ENCODE measurements at regions not wholly inside any gene's neighbourhood (a gene's known extent, or its start where the extent isn't known, plus 50 kb on each side); places are given as distances from the start of the nearest gene placed in this dataset.
A peak's percentile ranks its signal among the peaks of the same experiment; 100 is the strongest.
"Not testable (repeated sequence)": the region's sequence is repeated elsewhere in the genome, so short reads cannot be mapped to it uniquely, and the experiment has no call there.

- DNase-seq (ENCODE audit: low read depth), result no peak
These were observed 164.2 kb upstream of the FSHR start for GRCh38 chr2:49318531-49318930.

- DNase-seq (ENCODE audit: low read depth), result no peak
These were observed 155.1 kb upstream of the FSHR start for GRCh38 chr2:49309461-49309860.

DNA sequence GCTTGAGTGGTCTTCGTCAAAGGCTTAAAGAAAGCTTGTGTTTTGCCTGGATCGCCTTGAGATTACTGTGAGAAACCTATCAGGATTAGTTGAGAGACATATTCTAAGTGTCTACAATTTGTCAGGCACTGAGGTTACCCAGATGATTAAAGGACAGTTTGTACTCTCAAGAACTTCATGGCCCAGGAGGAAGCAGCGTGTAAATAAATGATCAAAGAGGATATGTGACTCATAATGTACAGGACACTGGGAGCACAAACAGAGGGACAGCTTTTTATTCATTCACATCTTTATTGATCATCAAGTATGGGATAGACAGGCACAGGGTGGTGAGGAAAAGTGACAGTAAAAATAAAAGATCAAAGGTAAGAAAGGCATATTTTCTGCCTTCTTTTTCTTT lies 152.6 kb upstream of the FSHR start:
- DNase-seq (ENCODE audit: low read depth), result peak; percentile 34

GRCh38 chr2:49298693-49299092 lies 144.4 kb upstream of the FSHR start:
- DNase-seq (ENCODE audit: low read depth), result not testable (repeated sequence)

GRCh38 chr2:49298230-49298629 lies 143.9 kb upstream of the FSHR start:
- DNase-seq (ENCODE audit: low read depth), result no peak

- DNase-seq (ENCODE audit: low read depth), result no peak
These were observed 142.0 kb upstream of the FSHR start for GRCh38 chr2:49296107-49296867.

DNA sequence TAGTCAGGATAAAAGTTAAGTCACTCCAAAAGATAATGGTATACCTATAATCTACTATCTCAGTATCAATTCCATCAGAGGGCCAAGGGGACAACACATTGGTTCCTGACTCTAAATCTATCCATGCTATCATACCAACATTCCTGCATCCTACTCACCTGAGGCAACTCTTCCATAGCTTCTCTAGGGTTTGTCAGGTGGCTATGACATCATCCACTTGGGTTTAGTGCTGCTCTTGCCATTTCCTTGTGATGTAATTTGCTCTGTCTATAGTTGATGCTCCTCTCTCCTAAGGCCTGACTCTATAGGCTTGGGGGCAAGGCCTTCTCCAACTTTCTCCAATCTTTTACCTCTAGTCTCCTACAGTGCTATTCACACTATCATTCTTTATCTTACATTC lies 139.9 kb upstream of the FSHR start:
- DNase-seq (ENCODE audit: low read depth), result no peak

GRCh38 chr2:49291619-49292018 lies 137.3 kb upstream of the FSHR start:
- no peak for DNase-seq (ENCODE audit: low read depth)

- no peak for DNase-seq (ENCODE audit: low read depth)
These were observed 135.4 kb upstream of the FSHR start for GRCh38 chr2:49289711-49290110.

GRCh38 chr2:49288902-49289700 lies 134.8 kb upstream of the FSHR start:
- DNase-seq (ENCODE audit: low read depth), result peak; percentile 4

DNA sequence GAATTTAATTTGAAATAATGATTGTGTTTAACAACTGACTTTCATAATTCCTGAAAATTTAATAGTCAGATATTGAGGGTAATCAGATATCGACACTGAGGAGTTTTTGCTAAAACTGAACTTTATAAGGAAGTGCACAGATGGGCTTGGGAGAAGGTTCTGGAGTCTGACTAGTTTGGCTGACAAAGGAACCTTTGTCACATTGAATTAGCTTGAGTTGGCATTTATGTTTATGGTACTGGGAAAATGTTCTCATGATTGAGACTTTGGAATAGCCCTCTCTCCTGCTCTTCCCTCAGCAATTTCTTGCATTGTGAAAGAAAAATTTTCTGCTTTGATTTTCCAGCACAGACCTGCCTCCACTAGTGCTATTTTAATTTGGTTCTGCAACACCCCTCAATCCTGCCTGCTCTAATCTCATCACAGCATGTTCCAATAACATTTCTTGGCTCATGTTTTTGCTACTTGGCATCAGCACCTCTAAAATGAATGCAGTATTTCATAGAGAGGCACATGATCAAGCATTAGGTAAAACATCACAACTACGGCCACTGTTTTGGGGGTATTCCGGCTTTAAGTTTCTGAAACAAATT lies 133.9 kb upstream of the FSHR start:
- DNase-seq (ENCODE audit: low read depth), result no peak

GRCh38 chr2:49286726-49287125 lies 132.4 kb upstream of the FSHR start:
- no peak for DNase-seq (ENCODE audit: low read depth)

GRCh38 chr2:49286045-49286444 lies 131.7 kb upstream of the FSHR start:
- DNase-seq (ENCODE audit: low read depth), result no peak

- no peak for DNase-seq (ENCODE audit: low read depth)
These were observed 124.2 kb upstream of the FSHR start for GRCh38 chr2:49278561-49278960.

DNA sequence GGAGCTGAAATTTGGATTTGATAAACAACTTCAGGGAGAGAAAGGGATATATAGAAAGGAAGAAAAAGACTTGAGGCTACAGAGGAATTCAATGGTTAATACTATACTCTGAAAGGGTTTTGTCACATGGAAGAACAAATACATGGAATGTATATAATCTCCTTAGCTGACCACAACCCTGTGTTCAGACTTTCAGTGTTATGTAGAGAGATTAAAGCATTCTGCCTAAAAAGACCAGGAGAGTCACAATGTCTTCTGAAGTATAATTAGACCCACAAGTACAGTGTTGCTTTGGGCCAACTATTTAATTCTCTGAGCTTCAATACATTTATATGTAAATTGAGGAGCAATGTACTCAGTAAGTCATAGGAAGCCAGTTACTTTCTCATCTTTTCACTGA lies 123.8 kb upstream of the FSHR start:
- no peak for DNase-seq (ENCODE audit: low read depth)

DNA sequence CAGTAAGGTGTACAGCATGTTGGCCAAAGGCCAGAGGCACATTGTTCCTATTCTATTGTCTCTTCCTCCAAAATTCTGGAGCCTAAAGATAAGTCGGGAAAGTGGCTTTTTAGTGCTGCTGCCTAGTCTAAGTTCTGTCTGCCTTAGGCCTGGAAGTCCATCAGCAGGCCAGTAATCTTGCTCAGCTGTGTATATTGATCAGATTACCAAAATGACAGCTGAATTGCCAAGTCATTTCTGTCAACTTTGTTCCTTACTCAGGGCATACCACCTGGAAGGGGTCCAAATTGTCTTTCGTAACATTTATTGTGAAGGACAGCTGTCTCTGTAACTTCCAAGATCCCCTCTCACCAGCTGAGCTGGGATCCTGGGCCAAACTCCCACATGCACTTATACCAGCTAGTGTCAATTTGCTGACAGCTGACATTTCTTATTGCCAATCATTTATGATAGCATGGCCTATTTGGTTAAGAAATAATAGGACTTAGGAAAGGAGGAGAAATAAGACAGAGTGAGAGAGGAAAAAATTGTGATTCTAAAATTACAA lies 116.8 kb upstream of the FSHR start:
- DNase-seq (ENCODE audit: low read depth), result no peak

- no peak for DNase-seq (ENCODE audit: low read depth)
These were observed 115.8 kb upstream of the FSHR start for GRCh38 chr2:49270091-49270490.

DNA sequence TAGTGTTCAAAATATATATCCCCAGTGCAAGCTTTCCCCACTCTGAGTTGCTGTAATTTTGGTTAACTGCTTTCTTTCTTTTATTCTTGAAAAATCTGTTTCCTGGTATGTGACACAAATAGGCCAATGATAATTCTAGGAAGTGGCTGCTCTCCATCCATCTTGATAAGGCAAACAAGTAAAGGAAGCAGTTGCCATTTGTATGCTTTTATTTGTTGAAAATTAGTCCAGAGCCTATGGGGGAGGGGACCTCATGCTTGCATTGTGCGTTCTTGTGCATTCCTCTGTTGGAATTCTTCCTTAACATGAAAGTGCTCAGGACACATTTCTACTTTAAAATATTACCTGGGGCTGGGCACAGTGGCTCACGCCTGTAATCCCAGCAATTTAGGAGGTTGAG lies 111.2 kb upstream of the FSHR start:
- no peak for DNase-seq (ENCODE audit: low read depth)

DNA sequence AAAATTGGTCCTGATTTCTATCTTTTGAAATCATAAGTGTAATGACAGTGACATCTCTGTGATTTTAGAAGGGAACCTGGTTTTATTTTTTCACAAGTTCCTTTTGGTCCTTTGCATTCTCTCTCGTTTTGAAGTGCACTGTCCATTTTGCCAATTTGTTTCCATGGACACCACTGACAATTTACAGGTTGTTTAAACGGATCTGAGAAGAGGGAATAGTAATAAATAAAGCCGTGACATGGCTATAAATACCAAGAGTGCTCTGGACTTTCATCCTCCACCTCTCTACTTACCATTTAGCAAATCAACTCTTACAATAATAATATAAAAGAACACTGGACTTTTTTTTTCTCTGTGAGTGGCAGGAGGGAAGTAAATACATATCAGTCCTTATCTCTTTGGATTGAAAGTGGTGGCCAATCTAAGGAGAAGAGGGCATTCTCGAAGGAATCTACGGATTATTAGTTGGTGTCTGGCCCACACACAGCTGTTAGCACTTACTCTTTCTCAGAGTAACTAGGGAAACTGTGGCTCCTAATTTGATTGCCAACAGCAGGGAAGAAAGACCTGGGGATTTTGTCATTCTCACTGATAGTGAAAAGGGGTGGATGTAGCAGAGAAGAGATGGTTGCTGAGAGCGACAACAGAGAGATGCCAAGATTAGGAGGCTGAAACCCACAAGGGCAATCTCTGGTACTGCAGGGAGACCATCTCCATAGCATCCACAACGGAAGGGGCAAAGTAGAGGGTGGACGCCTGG lies 108.7 kb upstream of the FSHR start:
- DNase-seq (ENCODE audit: low read depth), result no peak

GRCh38 chr2:49261781-49262180 lies 107.5 kb upstream of the FSHR start:
- DNase-seq (ENCODE audit: low read depth), result no peak

GRCh38 chr2:49260979-49261538 lies 106.7 kb upstream of the FSHR start:
- no peak for DNase-seq (ENCODE audit: low read depth)

- no peak for DNase-seq (ENCODE audit: low read depth)
These were observed 105.6 kb upstream of the FSHR start for GRCh38 chr2:49259926-49260325.

All from renal cortical epithelial cell (primary cell).